ENCODE measurements at regions not wholly inside any gene's neighbourhood (a gene's known extent, or its start where the extent isn't known, plus 50 kb on each side); places are given as distances from the start of the nearest gene placed in this dataset.

- H3K4me1 ChIP-seq, result no peaks in the 10 kb centered on the region
- intact Hi-C loops (cut with DNase I; ENCODE audit: low total_unique reads) (no loop called here), in situ Hi-C loops (cut with MboI; ENCODE audit: low pct_ligation_motif_present in 1 of 4, low pct_unique_long_range_greater_than_20kb in 1 of 4, low sequenced_read_pairs in 3 of 4) (no loop called here)
- 60 to 79% methylated on average over 1 to 7 of the region's 7 CpGs for WGBS, 2 donors (ENCODE audit: low coverage in 1 of 2)
- no peaks in the 10 kb centered on the region for H3K9me3 ChIP-seq
- no peaks in the 10 kb centered on the region for H3K27me3 ChIP-seq
- H3K36me3 ChIP-seq, result no peaks in the 10 kb centered on the region
- TF ChIP-seq CTCF (IDR thresholded peaks at IDR 0.05), result no peak
- TF ChIP-seq POLR2AphosphoS5 (IDR thresholded peaks at IDR 0.05), result no peak
- no peak for TF ChIP-seq EP300 (IDR thresholded peaks at IDR 0.05; ENCODE audit: low read depth)
- TF ChIP-seq POLR2A (IDR thresholded peaks at IDR 0.05), result no peak
- no peak overlapping the region for H3K27ac ChIP-seq
- no peak for DNase-seq
- no peak overlapping the region for H3K4me3 ChIP-seq
Measured at GRCh38 chr21:18759267-18759666, 355.7 kb upstream of the TMPRSS15 start.

DNA sequence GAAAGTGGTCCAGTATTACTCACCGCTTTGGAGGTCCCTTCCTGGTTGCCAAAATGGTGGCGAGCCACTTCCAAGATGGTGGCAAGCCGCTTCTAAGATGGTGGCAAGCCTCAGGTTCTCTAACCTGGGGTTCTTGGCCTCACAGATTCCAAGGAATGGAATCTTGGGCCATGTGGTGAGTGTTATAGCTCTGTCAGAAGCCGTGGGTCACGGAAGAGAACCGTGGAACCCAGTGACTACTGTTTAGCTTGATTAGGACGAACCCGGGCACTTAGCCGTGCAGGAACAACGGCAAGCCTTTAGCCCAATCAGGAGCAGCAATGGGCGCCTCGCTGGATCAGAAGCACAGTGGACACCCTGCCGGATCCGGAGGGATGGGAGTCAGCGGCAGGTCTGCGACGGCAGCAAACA is 356.2 kb upstream of the TMPRSS15 start:
- WGBS, 2 donors (ENCODE audit: low coverage in 1 of 2), result 90 to 100% methylated on average over 4 to 17 of the region's 17 CpGs
- intact Hi-C loops (cut with DNase I; ENCODE audit: low total_unique reads) (no loop called here), in situ Hi-C loops (cut with MboI; ENCODE audit: low pct_ligation_motif_present in 1 of 4, low pct_unique_long_range_greater_than_20kb in 1 of 4, low sequenced_read_pairs in 3 of 4) (no loop called here)
- TF ChIP-seq EP300 (IDR thresholded peaks at IDR 0.05; ENCODE audit: low read depth) (no peak), POLR2A (IDR thresholded peaks at IDR 0.05) (no peak), POLR2AphosphoS5 (IDR thresholded peaks at IDR 0.05) (no peak), CTCF (IDR thresholded peaks at IDR 0.05) (no peak)
- Histone ChIP-seq H3K36me3 (no peaks in the 10 kb centered on the region), H3K9me3 (no peaks in the 10 kb centered on the region), H3K27me3 (no peaks in the 10 kb centered on the region), H3K27ac (no peak overlapping the region), H3K4me1 (no peaks in the 10 kb centered on the region), H3K4me3 (no peak overlapping the region)
- no peak for DNase-seq

GRCh38 chr21:18760247-18760646 is 356.7 kb upstream of the TMPRSS15 start:
- H3K27ac ChIP-seq, result no peak overlapping the region
- H3K36me3 ChIP-seq, result no peaks in the 10 kb centered on the region
- in situ Hi-C loops (cut with MboI; ENCODE audit: low pct_ligation_motif_present in 1 of 4, low pct_unique_long_range_greater_than_20kb in 1 of 4, low sequenced_read_pairs in 3 of 4) (no loop called here), intact Hi-C loops (cut with DNase I; ENCODE audit: low total_unique reads) (no loop called here)
- H3K4me1 ChIP-seq, result no peaks in the 10 kb centered on the region
- no peaks in the 10 kb centered on the region for H3K9me3 ChIP-seq
- H3K4me3 ChIP-seq, result no peak overlapping the region
- no peak for DNase-seq
- no peaks in the 10 kb centered on the region for H3K27me3 ChIP-seq
- TF ChIP-seq POLR2A (IDR thresholded peaks at IDR 0.05), result no peak
- no peak for TF ChIP-seq EP300 (IDR thresholded peaks at IDR 0.05; ENCODE audit: low read depth)
- TF ChIP-seq CTCF (IDR thresholded peaks at IDR 0.05), result no peak
- no peak for TF ChIP-seq POLR2AphosphoS5 (IDR thresholded peaks at IDR 0.05)
- 85 to 86% methylated on average over 5 of the region's 5 CpGs for WGBS, 2 donors (ENCODE audit: low coverage in 1 of 2)

- intact Hi-C loops (cut with DNase I; ENCODE audit: low total_unique reads), result no loop called here
Measured at GRCh38 chr21:18764720-18765119, 361.1 kb upstream of the TMPRSS15 start.

More at GRCh38 chr21:18764720-18765119, 361.1 kb upstream of the TMPRSS15 start:
- no peaks in the 10 kb centered on the region for H3K9me3 ChIP-seq
- in situ Hi-C loops (cut with MboI; ENCODE audit: low pct_ligation_motif_present in 1 of 4, low pct_unique_long_range_greater_than_20kb in 1 of 4, low sequenced_read_pairs in 3 of 4), result no loop called here
- no peak for TF ChIP-seq POLR2A (IDR thresholded peaks at IDR 0.05)
- no peak for TF ChIP-seq CTCF (IDR thresholded peaks at IDR 0.05)
- no peak for TF ChIP-seq EP300 (IDR thresholded peaks at IDR 0.05; ENCODE audit: low read depth)
- no peak for TF ChIP-seq POLR2AphosphoS5 (IDR thresholded peaks at IDR 0.05)
- no peaks in the 10 kb centered on the region for H3K4me1 ChIP-seq
- no peaks in the 10 kb centered on the region for H3K27me3 ChIP-seq
- 92% methylated on average over 15 of the region's 15 CpGs; no CpG with 5 or more reads in 1 of the 2 donors for WGBS, 2 donors (ENCODE audit: low coverage in 1 of 2)
- no peak for DNase-seq
- no peaks in the 10 kb centered on the region for H3K36me3 ChIP-seq
- no peak overlapping the region for H3K4me3 ChIP-seq
- H3K27ac ChIP-seq, result no peak overlapping the region
